CD4-positive, CD25-positive, alpha-beta regulatory T cell (primary cell): ENCODE measurements at regions not wholly inside any gene's neighbourhood (a gene's known extent, or its start where the extent isn't known, plus 50 kb on each side); places are given as distances from the start of the nearest gene placed in this dataset.

Experiments used
- ATAC-seq, 2 donors: fragments of 150-1000 bp; cut with Tn5 transposase; one replicate each; pipeline ENCODE4 v1.10.0; 2021; ENCODE audit warnings: low read depth in 2 of 2, moderate number of reproducible peaks in 2 of 2, moderate library complexity in 1 of 2
- DNase-seq, 3 donors: peaks; one replicate each; pipeline versions ENCODE4 v3.0.0 to v3.0.0-alpha.2; 2012 to 2022; ENCODE audit warnings: mixed read lengths in 1 of 3
- H3K27ac ChIP-seq: one replicate; pipeline ENCODE4 v1.7.0; 2013; ENCODE audit warnings: mild to moderate bottlenecking, low read length; ENCODE audit not compliant: insufficient read depth, poor library complexity, severe bottlenecking
- H3K27me3 ChIP-seq: one replicate; pipeline ENCODE4 v1.7.0; 2013; ENCODE audit warnings: low read length; ENCODE audit not compliant: control insufficient read depth, insufficient read depth
- H3K36me3 ChIP-seq: one replicate; pipeline ENCODE4 v1.7.0; 2013; ENCODE audit warnings: mild to moderate bottlenecking, low read length, moderate library complexity; ENCODE audit not compliant: control insufficient read depth, insufficient read depth
- H3K4me1 ChIP-seq: 2 replicates; pipeline ENCODE4 v1.7.0; 2013; ENCODE audit warnings: mild to moderate bottlenecking, low read length; ENCODE audit not compliant: insufficient read depth, control insufficient read depth, poor library complexity, severe bottlenecking
- H3K4me3 ChIP-seq: one replicate; pipeline ENCODE4 v1.7.0; 2013; ENCODE audit warnings: low read depth, mild to moderate bottlenecking, low read length, moderate library complexity
- H3K9me3 ChIP-seq, 2 experiments: 1 replicate in 1 of 2; 2 replicates in 1 of 2; pipeline ENCODE4 v1.7.0; 2013; ENCODE audit warnings: low read length in 2 of 2, mild to moderate bottlenecking in 1 of 2, moderate library complexity in 1 of 2; ENCODE audit not compliant: control insufficient read depth in 2 of 2
- H3K27ac Mint-ChIP-seq, 3 donors: one replicate each; pipeline ENCODE4 v1.8.0; 2020 to 2022; ENCODE audit warnings: mild to moderate bottlenecking in 3 of 3, mixed read lengths in 3 of 3, moderate library complexity in 2 of 3
- H3K27me3 Mint-ChIP-seq: one replicate; pipeline ENCODE4 v1.8.0; 2022; ENCODE audit warnings: mild to moderate bottlenecking, mixed read lengths
- H3K36me3 Mint-ChIP-seq: one replicate; pipeline ENCODE4 v1.8.0; 2020; ENCODE audit warnings: mixed read lengths
- H3K4me1 Mint-ChIP-seq, 4 donors: one replicate each; pipeline ENCODE4 v1.8.0; 2020 to 2022; ENCODE audit warnings: mixed read lengths in 4 of 4, mild to moderate bottlenecking in 1 of 4
- H3K4me3 Mint-ChIP-seq, 4 donors: one replicate each; pipeline ENCODE4 v1.8.0; 2020 to 2022; ENCODE audit warnings: mild to moderate bottlenecking in 4 of 4, mixed read lengths in 4 of 4, moderate library complexity in 3 of 4
- H3K9me3 Mint-ChIP-seq, 7 donors: one replicate each; pipeline ENCODE4 v1.8.0; 2020 to 2022; ENCODE audit warnings: mixed read lengths in 7 of 7, mild to moderate bottlenecking in 3 of 7, moderate library complexity in 2 of 7

GRCh38 chr4:95898226-95898625, 58.3 kb downstream of the PDHA2 start:
- Histone ChIP-seq H3K27me3 (no peaks in the 10 kb centered on the region), H3K4me1 (no peaks in the 10 kb centered on the region), H3K4me3 (no peak overlapping the region), H3K36me3 (no peaks in the 10 kb centered on the region), H3K9me3 (no peaks in the 10 kb centered on the region), H3K27ac (no peak overlapping the region)
- Mint-ChIP-seq H3K4me1 (no peaks in the 10 kb centered on the region), H3K27ac (no peak overlapping the region), H3K36me3 (no peaks in the 10 kb centered on the region), H3K9me3 (peaks cover 0 to 8% (median 3%) of the 10 kb centered on the region in 7 donors), H3K4me3 (no peak overlapping the region), H3K27me3 (no peaks in the 10 kb centered on the region)
- no peak for ATAC-seq
- no peak for DNase-seq

- Histone ChIP-seq H3K4me3 (no peak overlapping the region), H3K27ac (no peak overlapping the region), H3K36me3 (no peaks in the 10 kb centered on the region), H3K27me3 (no peaks in the 10 kb centered on the region), H3K9me3 (no peaks in the 10 kb centered on the region), H3K4me1 (no peaks in the 10 kb centered on the region)
- ATAC-seq (no peak), DNase-seq (no peak)
- peaks cover 0 to 5% (median 0%) of the 10 kb centered on the region in 7 donors for H3K9me3 Mint-ChIP-seq
- no peaks in the 10 kb centered on the region for H3K36me3 Mint-ChIP-seq
- no peaks in the 10 kb centered on the region for H3K4me1 Mint-ChIP-seq
- H3K27ac Mint-ChIP-seq, result no peak overlapping the region
- H3K27me3 Mint-ChIP-seq, result no peaks in the 10 kb centered on the region
- no peak overlapping the region for H3K4me3 Mint-ChIP-seq
Measured at GRCh38 chr4:95909211-95909610, 69.3 kb downstream of the PDHA2 start.

GRCh38 chr4:95910749-95911148, 70.9 kb downstream of the PDHA2 start:
- H3K9me3 Mint-ChIP-seq, result peaks cover 0 to 5% (median 0%) of the 10 kb centered on the region in 7 donors
- Histone ChIP-seq H3K27me3 (no peaks in the 10 kb centered on the region), H3K4me3 (no peak overlapping the region), H3K9me3 (no peaks in the 10 kb centered on the region), H3K36me3 (no peaks in the 10 kb centered on the region), H3K4me1 (no peaks in the 10 kb centered on the region), H3K27ac (no peak overlapping the region)
- no peak overlapping the region for H3K4me3 Mint-ChIP-seq
- no peak for ATAC-seq
- H3K27ac Mint-ChIP-seq, result no peak overlapping the region
- H3K4me1 Mint-ChIP-seq, result no peaks in the 10 kb centered on the region
- DNase-seq, result no peak
- no peaks in the 10 kb centered on the region for H3K36me3 Mint-ChIP-seq
- no peaks in the 10 kb centered on the region for H3K27me3 Mint-ChIP-seq

- no peak overlapping the region for H3K4me3 Mint-ChIP-seq
- Histone ChIP-seq H3K9me3 (peaks cover 0 to 4% of the 10 kb centered on the region in 2 experiments), H3K27me3 (no peaks in the 10 kb centered on the region), H3K4me1 (no peaks in the 10 kb centered on the region), H3K4me3 (no peak overlapping the region), H3K27ac (no peak overlapping the region), H3K36me3 (no peaks in the 10 kb centered on the region)
- no peak overlapping the region for H3K27ac Mint-ChIP-seq
- no peaks in the 10 kb centered on the region for H3K27me3 Mint-ChIP-seq
- H3K9me3 Mint-ChIP-seq, result peaks cover 1 to 15% (median 5%) of the 10 kb centered on the region in 7 donors
- H3K4me1 Mint-ChIP-seq, result no peaks in the 10 kb centered on the region
- no peaks in the 10 kb centered on the region for H3K36me3 Mint-ChIP-seq
- ATAC-seq (no peak), DNase-seq (no peak)
Measured at GRCh38 chr4:95921470-95921869, 81.6 kb downstream of the PDHA2 start.

- Histone ChIP-seq H3K27me3 (no peaks in the 10 kb centered on the region), H3K9me3 (peaks cover 2 to 10% of the 10 kb centered on the region in 2 experiments), H3K4me3 (no peak overlapping the region), H3K36me3 (no peaks in the 10 kb centered on the region), H3K27ac (no peak overlapping the region), H3K4me1 (no peaks in the 10 kb centered on the region)
- peaks cover 3 to 29% (median 12%) of the 10 kb centered on the region in 7 donors for H3K9me3 Mint-ChIP-seq
- no peaks in the 10 kb centered on the region for H3K27me3 Mint-ChIP-seq
- H3K36me3 Mint-ChIP-seq, result no peaks in the 10 kb centered on the region
- H3K27ac Mint-ChIP-seq, result no peak overlapping the region
- H3K4me3 Mint-ChIP-seq, result no peak overlapping the region
- no peaks in the 10 kb centered on the region for H3K4me1 Mint-ChIP-seq
- ATAC-seq, result no peak
- DNase-seq, result no peak
Measured at GRCh38 chr4:95929448-95930064, 89.7 kb downstream of the PDHA2 start.

- H3K4me3 ChIP-seq, result no peak overlapping the region
- H3K9me3 ChIP-seq, result no peaks in the 10 kb centered on the region
- no peaks in the 10 kb centered on the region for H3K36me3 ChIP-seq
- Mint-ChIP-seq H3K9me3 (peaks cover 0 to 4% (median 0%) of the 10 kb centered on the region in 7 donors), H3K4me1 (no peaks in the 10 kb centered on the region), H3K4me3 (no peak overlapping the region), H3K27me3 (no peaks in the 10 kb centered on the region), H3K36me3 (no peaks in the 10 kb centered on the region), H3K27ac (no peak overlapping the region)
- no peak overlapping the region for H3K27ac ChIP-seq
- H3K27me3 ChIP-seq, result no peaks in the 10 kb centered on the region
- DNase-seq (no peak), ATAC-seq (no peak)
- H3K4me1 ChIP-seq, result no peaks in the 10 kb centered on the region
Measured at GRCh38 chr4:95939141-95939540, 99.2 kb downstream of the PDHA2 start.

- no peak overlapping the region for H3K27ac Mint-ChIP-seq
- H3K9me3 Mint-ChIP-seq, result peaks cover 0 to 14% (median 2%) of the 10 kb centered on the region in 7 donors
- no peaks in the 10 kb centered on the region for H3K36me3 Mint-ChIP-seq
- no peak for ATAC-seq
- no peaks in the 10 kb centered on the region for H3K9me3 ChIP-seq
- no peaks in the 10 kb centered on the region for H3K4me1 ChIP-seq
- no peaks in the 10 kb centered on the region for H3K36me3 ChIP-seq
- H3K4me3 Mint-ChIP-seq, result no peak overlapping the region
- no peaks in the 10 kb centered on the region for H3K27me3 Mint-ChIP-seq
- H3K4me3 ChIP-seq, result no peak overlapping the region
- DNase-seq, result no peak
- no peaks in the 10 kb centered on the region for H3K27me3 ChIP-seq
- no peak overlapping the region for H3K27ac ChIP-seq
- no peaks in the 10 kb centered on the region for H3K4me1 Mint-ChIP-seq
Measured at GRCh38 chr4:95949136-95949765, 109.4 kb downstream of the PDHA2 start.

- no peaks in the 10 kb centered on the region for H3K4me1 ChIP-seq
Measured at GRCh38 chr4:95949808-95950207, 109.9 kb downstream of the PDHA2 start.

More at GRCh38 chr4:95949808-95950207, 109.9 kb downstream of the PDHA2 start:
- Histone ChIP-seq H3K27ac (no peak overlapping the region), H3K36me3 (no peaks in the 10 kb centered on the region), H3K9me3 (no peaks in the 10 kb centered on the region), H3K4me3 (no peak overlapping the region), H3K27me3 (no peaks in the 10 kb centered on the region)
- Mint-ChIP-seq H3K4me3 (no peak overlapping the region), H3K27ac (no peak overlapping the region), H3K27me3 (no peaks in the 10 kb centered on the region), H3K36me3 (no peaks in the 10 kb centered on the region), H3K9me3 (peaks cover 0 to 12% (median 2%) of the 10 kb centered on the region in 7 donors), H3K4me1 (no peaks in the 10 kb centered on the region)
- DNase-seq (no peak), ATAC-seq (no peak)
